Psoas muscle (tissue), 7 donors: ENCODE measurements at regions not wholly inside any gene's neighbourhood (a gene's known extent, or its start where the extent isn't known, plus 50 kb on each side); places are given as distances from the start of the nearest gene placed in this dataset.

ENCODE experiments used
- ATAC-seq, 4 donors: fragments of 200-7000 bp; cut with Tn5 transposase; one replicate each; pipeline ENCODE4 v1.9.1; 2020; ENCODE audit warnings: moderate library complexity in 3 of 4, mild to moderate bottlenecking in 2 of 4
- DNase-seq, 2 donors: peaks; one replicate each; pipeline ENCODE4 v3.0.0-alpha.2; 2020
- H3K27ac ChIP-seq: fragments of 200-600 bp; one replicate; pipeline ENCODE4 v1.8.0; 2022
- H3K27me3 ChIP-seq, 3 donors: fragments of 200-600 bp in 1 of 3; one replicate each; pipeline versions ENCODE4 v1.6.1 to v1.8.0; 2013 to 2022; ENCODE audit warnings: low read length in 2 of 3, mild to moderate bottlenecking in 2 of 3, moderate library complexity in 1 of 3; ENCODE audit not compliant: insufficient read depth in 3 of 3
- H3K36me3 ChIP-seq, 2 donors: fragments of 200-600 bp in 1 of 2; one replicate each; pipeline versions ENCODE4 v1.6.1 to v1.8.0; 2013 to 2022; ENCODE audit warnings: low read depth in 1 of 2, mild to moderate bottlenecking in 1 of 2, moderate library complexity in 1 of 2; ENCODE audit not compliant: insufficient read depth in 1 of 2
- H3K4me1 ChIP-seq: fragments of 200-600 bp; one replicate; pipeline ENCODE4 v1.8.0; 2022
- H3K4me3 ChIP-seq: fragments of 200-600 bp; one replicate; pipeline ENCODE4 v1.8.0; 2022; ENCODE audit warnings: mild to moderate bottlenecking
- H3K9me3 ChIP-seq: fragments of 200-600 bp; one replicate; pipeline ENCODE4 v1.8.0; 2022
- WGBS, 3 donors: extraction: QIAGEN DNeasy Blood & Tissue Kit; methylation state at CpG; one replicate each; pipeline versions ENCODE4 v1.1.6 to v1.1.7; 2013; 5-methylcytosine and 5-hydroxymethylcytosine counted together
- intact Hi-C, 2 donors: fragments of 100-400 bp; cut with DNase I; formaldehyde crosslinking; loops; one replicate each; pipeline versions ENCODE4 v1.11.0 to v1.14.2; 2022
- TF ChIP-seq, protein P1 (sequence below): fragments of 200-600 bp; IDR thresholded peaks from one replicate; pipeline ENCODE4 v1.8.0; 2022; ENCODE audit warnings: antibody characterized with exemption
- donor health status: healthy with polysubstance abuse.
- donor health status: DM: no; HTN: no; CAD: no; lungs with moderate emphysema.
- donor health status: Bipolar disorder and iron deficiency.
- donor health status: healthy.
- donor health status: DM: yes; HTN: yes; CAD: no.
- donor health status: DM: no; HTN: no; CAD: no.
- donor health status: DM: yes; HTN: yes; CAD: no.

GRCh38 chr5:8457187-8458037 lies 588.5 kb downstream of the MTRR start:
- Histone ChIP-seq H3K27me3 (no peaks in the 10 kb centered on the region), H3K36me3 (peaks cover 0 to 28% of the 10 kb centered on the region in 2 donors), H3K27ac (peak overlapping the region; percentile 79), H3K9me3 (no peaks in the 10 kb centered on the region), H3K4me1 (peaks cover 7% of the 10 kb centered on the region), H3K4me3 (peak overlapping the region; percentile 90)
- WGBS, 3 donors, result 23 to 40% (median 24%) methylated on average over 59 to 74 of the region's 74 CpGs
- intact Hi-C loops, result no loop called here
- TF ChIP-seq, protein P1, sequence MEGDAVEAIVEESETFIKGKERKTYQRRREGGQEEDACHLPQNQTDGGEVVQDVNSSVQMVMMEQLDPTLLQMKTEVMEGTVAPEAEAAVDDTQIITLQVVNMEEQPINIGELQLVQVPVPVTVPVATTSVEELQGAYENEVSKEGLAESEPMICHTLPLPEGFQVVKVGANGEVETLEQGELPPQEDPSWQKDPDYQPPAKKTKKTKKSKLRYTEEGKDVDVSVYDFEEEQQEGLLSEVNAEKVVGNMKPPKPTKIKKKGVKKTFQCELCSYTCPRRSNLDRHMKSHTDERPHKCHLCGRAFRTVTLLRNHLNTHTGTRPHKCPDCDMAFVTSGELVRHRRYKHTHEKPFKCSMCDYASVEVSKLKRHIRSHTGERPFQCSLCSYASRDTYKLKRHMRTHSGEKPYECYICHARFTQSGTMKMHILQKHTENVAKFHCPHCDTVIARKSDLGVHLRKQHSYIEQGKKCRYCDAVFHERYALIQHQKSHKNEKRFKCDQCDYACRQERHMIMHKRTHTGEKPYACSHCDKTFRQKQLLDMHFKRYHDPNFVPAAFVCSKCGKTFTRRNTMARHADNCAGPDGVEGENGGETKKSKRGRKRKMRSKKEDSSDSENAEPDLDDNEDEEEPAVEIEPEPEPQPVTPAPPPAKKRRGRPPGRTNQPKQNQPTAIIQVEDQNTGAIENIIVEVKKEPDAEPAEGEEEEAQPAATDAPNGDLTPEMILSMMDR, result no peak
- DNase-seq, result peak; percentile 94 to 98
- ATAC-seq, result peak; percentile 99

DNA sequence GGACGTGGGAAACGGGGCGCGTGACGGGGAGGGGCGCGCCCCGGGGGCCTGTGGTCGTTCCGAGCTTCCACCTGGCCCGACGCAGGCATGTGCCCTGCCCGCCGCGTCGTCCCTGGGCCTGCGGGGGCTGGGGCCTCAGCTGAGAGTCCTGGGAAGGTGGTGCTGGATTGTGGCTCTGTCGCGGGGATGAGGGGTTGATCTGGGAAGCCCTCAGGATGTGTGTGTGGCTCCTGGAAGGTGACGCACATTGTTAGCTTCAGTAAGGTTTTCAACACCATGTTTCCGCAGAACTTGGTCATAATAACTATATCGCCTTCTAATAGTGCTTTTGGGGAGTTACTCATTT lies 589.1 kb downstream of the MTRR start:
- intact Hi-C loops, result no loop called here

GRCh38 chr5:8461543-8461942 lies 592.6 kb downstream of the MTRR start:
- Histone ChIP-seq H3K4me3 (no peak overlapping the region), H3K27ac (no peak overlapping the region), H3K27me3 (no peaks in the 10 kb centered on the region), H3K4me1 (peaks cover 7% of the 10 kb centered on the region), H3K36me3 (peaks cover 0 to 34% of the 10 kb centered on the region in 2 donors), H3K9me3 (no peaks in the 10 kb centered on the region)
- ATAC-seq (no peak), DNase-seq (no peak)
- intact Hi-C loops, result no loop called here
- WGBS, 3 donors, result 47 to 62% (median 53%) methylated on average over 3 of the region's 3 CpGs
- TF ChIP-seq, protein P1, result no peak

More for the DNA sequence above, 589.1 kb downstream of the MTRR start:
- Histone ChIP-seq H3K27me3 (no peaks in the 10 kb centered on the region), H3K27ac (peak overlapping the region; percentile 79), H3K9me3 (no peaks in the 10 kb centered on the region), H3K4me1 (peaks cover 7% of the 10 kb centered on the region), H3K36me3 (peaks cover 0 to 34% of the 10 kb centered on the region in 2 donors), H3K4me3 (peak overlapping the region; percentile 90)
- TF ChIP-seq, protein P1, result no peak
- 18 to 45% (median 24%) methylated on average over 21 to 22 of the region's 22 CpGs for WGBS, 3 donors
- DNase-seq (no peak), ATAC-seq (peak; percentile 22 to 51 (median 42))

GRCh38 chr5:8462565-8462964 lies 593.6 kb downstream of the MTRR start:
- intact Hi-C loops, result no loop called here
- TF ChIP-seq, protein P1, result no peak
- peaks cover 7% of the 10 kb centered on the region for H3K4me1 ChIP-seq
- peaks cover 0 to 34% of the 10 kb centered on the region in 2 donors for H3K36me3 ChIP-seq
- no peak overlapping the region for H3K27ac ChIP-seq
- no peak for ATAC-seq
- WGBS, 3 donors, result 78 to 87% (median 86%) methylated on average over 4 of the region's 4 CpGs
- H3K4me3 ChIP-seq, result no peak overlapping the region
- no peak for DNase-seq
- H3K27me3 ChIP-seq, result no peaks in the 10 kb centered on the region
- no peaks in the 10 kb centered on the region for H3K9me3 ChIP-seq

DNA sequence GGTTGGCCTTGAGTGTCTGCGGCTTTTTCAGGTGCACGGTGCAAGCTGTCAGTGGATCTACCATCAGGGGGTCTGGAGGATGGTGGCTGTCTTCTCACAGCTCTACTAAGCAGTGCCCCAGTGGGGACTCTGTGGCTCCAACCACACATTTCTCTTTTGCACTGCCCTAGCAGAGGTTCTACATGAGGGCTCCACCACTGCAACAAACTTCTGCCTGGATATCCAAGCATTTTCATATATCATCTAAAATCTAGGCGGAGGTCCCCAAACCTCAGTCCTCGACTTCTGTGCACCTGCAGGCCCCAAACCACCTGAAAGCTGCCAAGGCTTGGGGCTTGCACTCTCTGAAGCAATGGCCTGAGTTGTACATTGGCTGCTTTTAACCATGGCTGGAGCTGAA lies 601.5 kb downstream of the MTRR start:
- Histone ChIP-seq H3K4me3 (no peak overlapping the region), H3K27ac (no peak overlapping the region), H3K36me3 (no peaks in the 10 kb centered on the region), H3K4me1 (no peaks in the 10 kb centered on the region), H3K9me3 (no peaks in the 10 kb centered on the region), H3K27me3 (no peaks in the 10 kb centered on the region)
- intact Hi-C loops, result no loop called here
- ATAC-seq, result no peak
- 68 to 89% (median 88%) methylated on average over 4 of the region's 4 CpGs for WGBS, 3 donors
- no peak for DNase-seq
- TF ChIP-seq, protein P1, result no peak
